ENCODE measurements at regions not wholly inside any gene's neighbourhood (a gene's known extent, or its start where the extent isn't known, plus 50 kb on each side); places are given as distances from the start of the nearest gene placed in this dataset.

DNA sequence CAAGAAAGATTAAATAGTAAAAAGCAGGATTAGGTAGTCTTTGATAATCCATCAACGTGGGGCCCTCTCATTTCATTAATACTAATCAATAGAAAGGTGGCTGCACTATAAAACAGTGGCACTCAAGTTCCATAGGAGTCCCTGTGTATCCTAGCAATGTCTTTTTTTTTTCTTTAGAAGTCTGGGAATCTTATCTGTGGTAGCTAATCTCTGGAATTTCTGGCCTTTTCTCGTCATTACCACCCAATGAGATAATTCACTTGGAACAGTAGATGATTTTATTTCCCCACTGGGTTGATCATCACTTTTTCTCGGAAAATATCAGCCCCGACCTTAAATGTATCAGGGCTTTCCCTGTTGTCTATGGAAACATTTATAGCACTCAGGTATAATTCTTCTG lies 86.8 kb upstream of the CDH6 start:
- no TSS peak for BruUV-seq (replicated peaks)
- no peaks in the 10 kb centered on the region for H3K27me3 Mint-ChIP-seq (ENCODE audit: unreplicated experiment)
- DNase-seq, result no peak
- no peak overlapping the region for H3K4me3 Mint-ChIP-seq (ENCODE audit: low read depth, unreplicated experiment)
- H3K4me1 Mint-ChIP-seq (ENCODE audit: low read depth, unreplicated experiment), result no peaks in the 10 kb centered on the region
- CTCF ChIA-PET, result no interaction called here
- intact Hi-C loops (cut with micrococcal nuclease; ENCODE audit: unreplicated experiment), result no loop called here
- H3K27ac Mint-ChIP-seq (ENCODE audit: unreplicated experiment), result no peak overlapping the region
- peaks cover 5% of the 10 kb centered on the region for H3K9me3 Mint-ChIP-seq (ENCODE audit: low read depth, unreplicated experiment)
- no peak for TF ChIP-seq CTCF (IDR thresholded peaks at IDR 0.05; ENCODE audit: unreplicated experiment)
- H3K36me3 Mint-ChIP-seq (ENCODE audit: insufficient read depth, unreplicated experiment), result peaks cover 5% of the 10 kb centered on the region

GRCh38 chr5:31106278-31106677 lies 87.2 kb upstream of the CDH6 start:
- Mint-ChIP-seq H3K4me1 (ENCODE audit: low read depth, unreplicated experiment) (no peaks in the 10 kb centered on the region), H3K9me3 (ENCODE audit: low read depth, unreplicated experiment) (peaks cover 5% of the 10 kb centered on the region), H3K27me3 (ENCODE audit: unreplicated experiment) (no peaks in the 10 kb centered on the region), H3K36me3 (ENCODE audit: insufficient read depth, unreplicated experiment) (peaks cover 1% of the 10 kb centered on the region), H3K27ac (ENCODE audit: unreplicated experiment) (no peak overlapping the region), H3K4me3 (ENCODE audit: low read depth, unreplicated experiment) (no peak overlapping the region)
- CTCF ChIA-PET, result no interaction called here
- BruUV-seq (replicated peaks), result no TSS peak
- no peak for DNase-seq
- intact Hi-C loops (cut with micrococcal nuclease; ENCODE audit: unreplicated experiment), result no loop called here
- no peak for TF ChIP-seq CTCF (IDR thresholded peaks at IDR 0.05; ENCODE audit: unreplicated experiment)

- no peak overlapping the region for H3K4me3 Mint-ChIP-seq (ENCODE audit: low read depth, unreplicated experiment)
- H3K36me3 Mint-ChIP-seq (ENCODE audit: insufficient read depth, unreplicated experiment), result no peaks in the 10 kb centered on the region
- BruUV-seq (replicated peaks), result no TSS peak
- H3K9me3 Mint-ChIP-seq (ENCODE audit: low read depth, unreplicated experiment), result peaks cover 5% of the 10 kb centered on the region
- DNase-seq, result no peak
- CTCF ChIA-PET, result no interaction called here
- H3K4me1 Mint-ChIP-seq (ENCODE audit: low read depth, unreplicated experiment), result no peaks in the 10 kb centered on the region
- no peak overlapping the region for H3K27ac Mint-ChIP-seq (ENCODE audit: unreplicated experiment)
- intact Hi-C loops (cut with micrococcal nuclease; ENCODE audit: unreplicated experiment), result no loop called here
- no peak for TF ChIP-seq CTCF (IDR thresholded peaks at IDR 0.05; ENCODE audit: unreplicated experiment)
- no peaks in the 10 kb centered on the region for H3K27me3 Mint-ChIP-seq (ENCODE audit: unreplicated experiment)
These were observed 88.7 kb upstream of the CDH6 start for GRCh38 chr5:31104775-31105174.

GRCh38 chr5:31100781-31101310 lies 92.6 kb upstream of the CDH6 start:
- Mint-ChIP-seq H3K27ac (ENCODE audit: unreplicated experiment) (no peak overlapping the region), H3K9me3 (ENCODE audit: low read depth, unreplicated experiment) (peaks cover 5% of the 10 kb centered on the region), H3K4me3 (ENCODE audit: low read depth, unreplicated experiment) (no peak overlapping the region), H3K27me3 (ENCODE audit: unreplicated experiment) (no peaks in the 10 kb centered on the region), H3K4me1 (ENCODE audit: low read depth, unreplicated experiment) (no peaks in the 10 kb centered on the region), H3K36me3 (ENCODE audit: insufficient read depth, unreplicated experiment) (no peaks in the 10 kb centered on the region)
- BruUV-seq (replicated peaks), result no TSS peak
- intact Hi-C loops (cut with micrococcal nuclease; ENCODE audit: unreplicated experiment), result no loop called here
- no peak for TF ChIP-seq CTCF (IDR thresholded peaks at IDR 0.05; ENCODE audit: unreplicated experiment)
- CTCF ChIA-PET, result no interaction called here
- DNase-seq, result no peak
